ENCODE measurements at regions not wholly inside any gene's neighbourhood (a gene's known extent, or its start where the extent isn't known, plus 50 kb on each side); places are given as distances from the start of the nearest gene placed in this dataset.

GRCh38 chr5:87113861-87114260 is 153.8 kb upstream of the RASA1 start:
- no peak overlapping the region for H3K27ac ChIP-seq
- TF ChIP-seq, protein P1, sequence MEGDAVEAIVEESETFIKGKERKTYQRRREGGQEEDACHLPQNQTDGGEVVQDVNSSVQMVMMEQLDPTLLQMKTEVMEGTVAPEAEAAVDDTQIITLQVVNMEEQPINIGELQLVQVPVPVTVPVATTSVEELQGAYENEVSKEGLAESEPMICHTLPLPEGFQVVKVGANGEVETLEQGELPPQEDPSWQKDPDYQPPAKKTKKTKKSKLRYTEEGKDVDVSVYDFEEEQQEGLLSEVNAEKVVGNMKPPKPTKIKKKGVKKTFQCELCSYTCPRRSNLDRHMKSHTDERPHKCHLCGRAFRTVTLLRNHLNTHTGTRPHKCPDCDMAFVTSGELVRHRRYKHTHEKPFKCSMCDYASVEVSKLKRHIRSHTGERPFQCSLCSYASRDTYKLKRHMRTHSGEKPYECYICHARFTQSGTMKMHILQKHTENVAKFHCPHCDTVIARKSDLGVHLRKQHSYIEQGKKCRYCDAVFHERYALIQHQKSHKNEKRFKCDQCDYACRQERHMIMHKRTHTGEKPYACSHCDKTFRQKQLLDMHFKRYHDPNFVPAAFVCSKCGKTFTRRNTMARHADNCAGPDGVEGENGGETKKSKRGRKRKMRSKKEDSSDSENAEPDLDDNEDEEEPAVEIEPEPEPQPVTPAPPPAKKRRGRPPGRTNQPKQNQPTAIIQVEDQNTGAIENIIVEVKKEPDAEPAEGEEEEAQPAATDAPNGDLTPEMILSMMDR (conservative IDR thresholded peaks at IDR 0.05) = no peak
- TF ChIP-seq ZFX (IDR thresholded peaks at IDR 0.05) = no peak

- H3K27ac ChIP-seq = no peak overlapping the region
- TF ChIP-seq ZFX (IDR thresholded peaks at IDR 0.05) = no peak
- TF ChIP-seq, protein P1 (conservative IDR thresholded peaks at IDR 0.05) = no peak
These were observed 153.1 kb upstream of the RASA1 start for GRCh38 chr5:87114631-87115030.

DNA sequence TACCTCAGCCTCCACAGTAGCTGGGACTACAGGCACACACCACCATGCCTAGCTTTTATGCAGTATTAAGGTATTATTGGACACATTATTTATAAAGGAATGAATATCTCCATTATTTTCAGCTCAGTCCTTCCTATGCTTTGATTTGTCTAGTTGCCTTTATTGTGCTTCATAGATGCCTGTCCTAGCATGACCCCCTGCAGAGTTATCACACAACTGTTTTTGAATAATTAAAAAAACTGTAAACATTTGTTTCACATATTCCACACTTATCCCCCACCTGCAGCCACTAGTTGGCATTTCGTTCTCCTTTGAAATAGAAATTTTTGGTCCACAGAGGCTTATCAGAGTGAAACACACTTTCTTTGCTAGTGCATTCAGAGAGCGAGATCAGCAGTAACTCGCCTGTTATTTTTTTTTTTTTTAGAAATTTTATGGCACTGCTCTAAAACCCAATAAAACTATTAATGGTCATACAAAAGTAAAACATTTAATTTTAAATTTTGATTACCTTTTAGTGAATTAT is 151.8 kb upstream of the RASA1 start:
- H3K27ac ChIP-seq = no peak overlapping the region
- TF ChIP-seq, protein P1 (conservative IDR thresholded peaks at IDR 0.05) = no peak
- TF ChIP-seq ZFX (IDR thresholded peaks at IDR 0.05) = no peak

DNA sequence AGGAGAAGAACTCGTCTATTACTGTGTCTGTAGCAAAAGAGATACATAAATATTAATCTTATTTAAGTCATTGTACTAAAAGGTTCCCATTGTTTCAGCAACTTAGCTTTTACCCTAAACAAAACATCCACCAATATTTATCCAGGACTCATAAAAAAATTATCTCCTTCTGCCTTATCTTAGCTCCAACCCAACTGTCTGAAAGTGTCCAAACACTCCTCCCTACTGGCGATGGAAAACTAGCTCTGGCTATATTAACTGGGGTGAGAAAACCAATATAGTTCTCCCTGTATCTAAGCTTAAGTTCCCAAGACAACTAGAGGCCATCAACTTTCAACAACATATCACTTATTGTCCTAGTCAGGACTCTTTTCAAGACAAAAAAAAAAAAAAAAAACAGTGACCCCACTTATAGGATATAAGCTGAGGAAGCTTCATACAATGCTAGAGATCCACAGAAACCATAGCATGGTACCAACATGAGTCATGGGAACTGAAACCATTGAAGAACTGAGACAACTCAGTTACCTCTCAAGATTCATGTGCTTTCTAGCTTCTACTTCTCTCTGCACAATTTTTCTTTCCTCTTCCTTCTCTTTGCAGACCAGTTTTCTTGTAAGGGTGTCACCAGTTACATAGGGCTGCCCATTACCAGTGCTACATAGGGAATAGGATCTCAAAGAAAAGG is 150.7 kb upstream of the RASA1 start:
- H3K27ac ChIP-seq = no peak overlapping the region
- TF ChIP-seq ZFX (IDR thresholded peaks at IDR 0.05) = no peak
- TF ChIP-seq, protein P1 (conservative IDR thresholded peaks at IDR 0.05) = no peak

GRCh38 chr5:87119588-87119987 is 148.1 kb upstream of the RASA1 start:
- TF ChIP-seq, protein P1 (conservative IDR thresholded peaks at IDR 0.05) = no peak
- TF ChIP-seq ZFX (IDR thresholded peaks at IDR 0.05) = no peak
- H3K27ac ChIP-seq = no peak overlapping the region

DNA sequence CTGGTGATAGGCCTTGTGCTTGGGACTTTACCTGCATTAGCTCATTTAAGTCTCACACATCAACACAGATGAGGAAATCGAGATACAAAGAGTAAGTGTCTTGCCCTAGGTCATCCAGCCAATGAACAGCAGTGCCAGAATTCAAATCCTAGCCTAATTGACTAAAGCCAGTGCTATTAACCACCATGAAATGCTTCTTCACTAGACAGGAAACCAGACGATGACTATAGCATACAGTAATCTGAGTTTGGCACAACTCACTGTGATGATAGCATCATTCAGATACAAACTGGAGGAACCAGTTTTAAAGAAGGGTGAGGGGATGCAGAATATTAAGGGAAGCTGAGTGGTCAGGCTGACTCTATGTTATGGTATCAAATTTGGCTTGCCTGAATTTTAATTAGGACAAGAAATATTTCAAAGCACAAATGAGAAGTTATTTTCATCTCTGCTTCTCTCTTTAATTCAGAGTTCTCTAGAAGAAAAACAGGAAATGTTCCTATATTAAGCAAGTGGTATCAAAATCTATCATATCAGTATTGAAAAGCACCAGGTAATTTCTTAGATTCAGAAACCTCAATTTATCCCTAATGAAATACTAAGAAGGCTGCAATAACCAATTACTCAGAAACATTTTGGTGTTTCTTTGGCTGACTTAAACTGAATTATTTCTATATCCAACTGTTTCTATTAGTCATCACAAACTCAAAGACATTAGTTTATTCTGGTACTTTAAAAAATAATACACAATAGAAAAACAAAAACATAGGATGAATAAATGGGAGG is 147.0 kb upstream of the RASA1 start:
- H3K27ac ChIP-seq = no peak overlapping the region
- no peak for TF ChIP-seq ZFX (IDR thresholded peaks at IDR 0.05)
- TF ChIP-seq, protein P1 (conservative IDR thresholded peaks at IDR 0.05) = no peak
